ENCODE measurements at regions not wholly inside any gene's neighbourhood (a gene's known extent, or its start where the extent isn't known, plus 50 kb on each side); places are given as distances from the start of the nearest gene placed in this dataset.
A peak's percentile ranks its signal among the peaks of the same experiment; 100 is the strongest.

GRCh38 chr11:134879341-134879740 is 467.3 kb upstream of the B3GAT1 start:
- Histone ChIP-seq H3K27ac (no peak overlapping the region), H3K36me3 (no peaks in the 10 kb centered on the region), H3K27me3 (no peaks in the 10 kb centered on the region), H3K4me1 (no peaks in the 10 kb centered on the region), H3K4me3 (no peak overlapping the region), H3K9me3 (no peaks in the 10 kb centered on the region)
- TF ChIP-seq EP300 (IDR thresholded peaks at IDR 0.05) (no peak), CTCF (IDR thresholded peaks at IDR 0.05) (no peak), POLR2A (IDR thresholded peaks at IDR 0.05) (no peak), POLR2AphosphoS5 (IDR thresholded peaks at IDR 0.05) (no peak)
- ATAC-seq (ENCODE audit: low FRiP score in 2 of 2) (no peak), DNase-seq (no peak)
- 61 to 63% methylated on average over 4 of the region's 4 CpGs for WGBS, 2 donors

DNA sequence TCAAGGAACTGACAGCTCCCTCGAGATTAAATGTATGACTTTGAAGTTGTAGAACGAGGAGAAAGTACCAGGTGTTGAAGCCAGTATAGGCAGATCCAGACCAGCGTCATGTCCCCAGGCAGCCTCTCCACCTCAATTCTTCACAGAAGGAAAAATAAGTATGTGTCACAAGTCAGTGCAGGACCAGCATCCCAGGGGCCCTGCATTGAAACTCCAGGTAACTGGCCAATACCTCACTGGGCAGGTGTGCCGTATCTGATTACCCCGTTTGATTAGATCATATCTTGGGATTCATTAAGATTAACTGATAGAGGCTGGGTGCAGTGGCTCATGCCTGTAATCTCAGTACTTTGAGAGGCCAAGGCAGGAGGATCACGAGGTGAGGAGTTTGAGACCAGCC is 466.7 kb upstream of the B3GAT1 start:
- ATAC-seq (ENCODE audit: low FRiP score in 2 of 2) = no peak
- Histone ChIP-seq H3K9me3 (no peaks in the 10 kb centered on the region), H3K27me3 (no peaks in the 10 kb centered on the region), H3K36me3 (no peaks in the 10 kb centered on the region), H3K27ac (no peak overlapping the region), H3K4me3 (no peak overlapping the region), H3K4me1 (no peaks in the 10 kb centered on the region)
- WGBS, 2 donors = 67 to 68% methylated on average over 6 of the region's 6 CpGs
- no peak for DNase-seq
- TF ChIP-seq EP300 (IDR thresholded peaks at IDR 0.05) (no peak), POLR2A (IDR thresholded peaks at IDR 0.05) (no peak), POLR2AphosphoS5 (IDR thresholded peaks at IDR 0.05) (no peak), CTCF (IDR thresholded peaks at IDR 0.05) (no peak)

- Histone ChIP-seq H3K36me3 (no peaks in the 10 kb centered on the region), H3K27ac (no peak overlapping the region), H3K4me1 (no peaks in the 10 kb centered on the region), H3K9me3 (no peaks in the 10 kb centered on the region), H3K27me3 (no peaks in the 10 kb centered on the region), H3K4me3 (no peak overlapping the region)
- WGBS, 2 donors = 73 to 82% methylated on average over 8 of the region's 8 CpGs
- TF ChIP-seq POLR2A (IDR thresholded peaks at IDR 0.05) (no peak), POLR2AphosphoS5 (IDR thresholded peaks at IDR 0.05) (no peak)
- no peak for DNase-seq
- peak in 1 of 2 donors; percentile 13 for ATAC-seq (ENCODE audit: low FRiP score in 2 of 2)
Observed at GRCh38 chr11:134876226-134876625, 464.2 kb upstream of the B3GAT1 start.

DNA sequence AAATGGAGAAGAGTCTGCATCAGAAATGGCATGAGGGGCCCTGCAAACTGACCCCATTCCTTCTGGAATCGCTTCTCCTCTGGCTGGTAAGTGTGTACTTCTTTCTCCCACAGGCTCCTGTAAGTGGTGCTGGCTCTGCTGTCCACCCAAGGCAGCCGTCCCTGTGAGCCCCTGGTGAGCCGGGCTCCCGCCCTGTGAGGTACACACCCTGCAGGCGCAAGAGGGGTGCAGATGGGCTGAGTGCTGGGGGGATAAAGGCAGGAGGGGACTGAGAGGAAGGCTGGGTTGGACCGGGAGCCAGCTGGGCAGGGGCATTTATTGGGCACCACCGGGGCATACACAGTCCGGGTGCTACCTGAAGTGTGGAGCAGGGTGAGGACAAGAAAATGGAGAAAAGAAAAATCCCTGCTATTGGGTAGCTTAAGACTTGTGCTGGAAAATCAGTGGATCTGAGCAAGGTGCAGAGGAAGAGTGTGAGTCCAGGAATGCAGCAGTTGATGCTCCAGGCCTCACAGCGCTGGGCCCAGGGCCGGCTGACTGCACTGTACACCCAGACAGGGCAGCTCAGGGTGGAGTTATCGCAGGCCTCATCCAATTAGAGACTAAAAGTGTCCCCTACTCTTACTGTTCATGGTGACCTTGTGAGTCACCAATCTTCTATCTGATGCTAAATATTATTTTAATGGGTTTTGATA is 455.1 kb upstream of the B3GAT1 start:
- peaks cover 0 to 4% (median 0%) of the 10 kb centered on the region in 4 donors for H3K4me1 ChIP-seq
- ATAC-seq (ENCODE audit: low FRiP score in 2 of 2) = no peak
- H3K4me3 ChIP-seq = no peak overlapping the region
- DNase-seq = no peak
- no peaks in the 10 kb centered on the region for H3K27me3 ChIP-seq
- H3K9me3 ChIP-seq = no peaks in the 10 kb centered on the region
- WGBS, 2 donors = 84 to 86% methylated on average over 9 to 11 of the region's 11 CpGs
- no peaks in the 10 kb centered on the region for H3K36me3 ChIP-seq
- TF ChIP-seq POLR2A (IDR thresholded peaks at IDR 0.05) = no peak
- TF ChIP-seq CTCF (IDR thresholded peaks at IDR 0.05) = no peak
- no peak for TF ChIP-seq POLR2AphosphoS5 (IDR thresholded peaks at IDR 0.05)
- TF ChIP-seq EP300 (IDR thresholded peaks at IDR 0.05) = no peak
- no peak overlapping the region for H3K27ac ChIP-seq

DNA sequence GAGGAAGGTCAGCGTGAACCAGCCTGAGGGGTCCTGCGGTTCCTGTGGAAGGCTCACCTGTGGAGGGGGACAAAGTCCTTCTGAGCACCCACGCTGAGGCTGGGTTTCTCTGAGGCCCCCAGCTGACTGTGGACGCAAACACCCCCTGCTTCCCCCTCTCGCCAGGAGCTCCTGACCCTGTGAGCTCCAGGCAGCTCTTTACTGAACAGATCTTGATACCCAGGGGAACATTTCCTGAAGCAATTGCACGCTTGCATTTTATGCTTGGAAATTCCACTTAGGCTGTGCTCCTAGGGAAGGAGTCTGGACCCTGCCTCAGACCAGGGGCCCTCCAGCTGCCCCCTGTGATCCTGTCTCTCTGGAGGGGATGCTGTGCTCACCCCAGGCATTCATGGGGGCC is 454.2 kb upstream of the B3GAT1 start:
- WGBS, 2 donors = 63 to 77% methylated on average over 6 of the region's 6 CpGs
- TF ChIP-seq POLR2AphosphoS5 (IDR thresholded peaks at IDR 0.05) (no peak), CTCF (IDR thresholded peaks at IDR 0.05) (no peak), EP300 (IDR thresholded peaks at IDR 0.05) (no peak), POLR2A (IDR thresholded peaks at IDR 0.05) (no peak)
- H3K27me3 ChIP-seq = no peaks in the 10 kb centered on the region
- H3K27ac ChIP-seq = no peak overlapping the region
- ATAC-seq (ENCODE audit: low FRiP score in 2 of 2) (no peak), DNase-seq (no peak)
- H3K4me1 ChIP-seq = peaks cover 0 to 4% (median 0%) of the 10 kb centered on the region in 4 donors
- H3K9me3 ChIP-seq = no peaks in the 10 kb centered on the region
- H3K36me3 ChIP-seq = no peaks in the 10 kb centered on the region
- no peak overlapping the region for H3K4me3 ChIP-seq
